ENCODE measurements at regions not wholly inside any gene's neighbourhood (a gene's known extent, or its start where the extent isn't known, plus 50 kb on each side); places are given as distances from the start of the nearest gene placed in this dataset.

GRCh38 chr12:131644481-131644880 is 66.4 kb upstream of the SFSWAP start:
- TF ChIP-seq GATA3 (IDR thresholded peaks at IDR 0.05; ENCODE audit: low read depth, low read length): no peak
- TF ChIP-seq GATA2 (IDR thresholded peaks at IDR 0.05; ENCODE audit: low read depth, low read length): no peak

GRCh38 chr12:131647667-131648066 is 63.2 kb upstream of the SFSWAP start:
- TF ChIP-seq GATA2 (IDR thresholded peaks at IDR 0.05; ENCODE audit: low read depth, low read length): no peak
- TF ChIP-seq GATA3 (IDR thresholded peaks at IDR 0.05; ENCODE audit: low read depth, low read length): no peak
